Osteocyte (in vitro differentiated cells): ENCODE measurements at regions not wholly inside any gene's neighbourhood (a gene's known extent, or its start where the extent isn't known, plus 50 kb on each side); places are given as distances from the start of the nearest gene placed in this dataset.

Source experiments
- DNase-seq: peaks from one replicate; pipeline ENCODE4 v3.0.0; 2021; ENCODE audit warnings: mixed read lengths; ENCODE audit not compliant: unreplicated experiment; ENCODE audit errors: extremely low spot score
- H3K27ac Mint-ChIP-seq: one replicate; pipeline ENCODE4 v1.8.0; 2021; ENCODE audit warnings: mild to moderate bottlenecking, mixed read lengths; ENCODE audit not compliant: unreplicated experiment
- H3K27me3 Mint-ChIP-seq: one replicate; pipeline ENCODE4 v1.8.0; 2021; ENCODE audit warnings: mixed read lengths; ENCODE audit not compliant: unreplicated experiment
- H3K36me3 Mint-ChIP-seq: one replicate; pipeline ENCODE4 v1.8.0; 2021; ENCODE audit warnings: mixed read lengths; ENCODE audit not compliant: unreplicated experiment
- H3K4me1 Mint-ChIP-seq: one replicate; pipeline ENCODE4 v1.8.0; 2021; ENCODE audit warnings: mixed read lengths; ENCODE audit not compliant: unreplicated experiment
- H3K4me3 Mint-ChIP-seq: one replicate; pipeline ENCODE4 v1.8.0; 2021; ENCODE audit warnings: mild to moderate bottlenecking, moderate library complexity, mixed read lengths; ENCODE audit not compliant: unreplicated experiment
- H3K9me3 Mint-ChIP-seq: one replicate; pipeline ENCODE4 v1.8.0; 2021; ENCODE audit warnings: mixed read lengths; ENCODE audit not compliant: unreplicated experiment
- CTCF ChIP-seq: fragments of 200-600 bp; sonication (generic); IDR thresholded peaks from 2 replicates; pipeline ENCODE4 v1.5.0; 2021; ENCODE audit warnings: antibody characterized with exemption, mild to moderate bottlenecking, moderate library complexity

- peak; percentile 19 for DNase-seq
- no peak for TF ChIP-seq CTCF
- Mint-ChIP-seq H3K27me3 (no peaks in the 10 kb centered on the region), H3K4me3 (no peak overlapping the region), H3K4me1 (peaks cover 11% of the 10 kb centered on the region), H3K27ac (no peak overlapping the region), H3K9me3 (no peaks in the 10 kb centered on the region), H3K36me3 (no peaks in the 10 kb centered on the region)
Observed at GRCh38 chr5:74378464-74378863, 262.1 kb downstream of the ENC1 start.

- Mint-ChIP-seq H3K27ac (no peak overlapping the region), H3K36me3 (no peaks in the 10 kb centered on the region), H3K4me3 (no peak overlapping the region), H3K9me3 (no peaks in the 10 kb centered on the region), H3K27me3 (no peaks in the 10 kb centered on the region), H3K4me1 (no peaks in the 10 kb centered on the region)
- peak; percentile 3 for DNase-seq
- no peak for TF ChIP-seq CTCF
Observed at GRCh38 chr5:74376187-74376586, 264.3 kb downstream of the ENC1 start.

- Mint-ChIP-seq H3K4me3 (no peak overlapping the region), H3K36me3 (no peaks in the 10 kb centered on the region), H3K9me3 (no peaks in the 10 kb centered on the region), H3K27ac (no peak overlapping the region), H3K27me3 (no peaks in the 10 kb centered on the region), H3K4me1 (no peaks in the 10 kb centered on the region)
- no peak for TF ChIP-seq CTCF
- DNase-seq = no peak
Observed at GRCh38 chr5:74375271-74375670, 265.3 kb downstream of the ENC1 start.

- TF ChIP-seq CTCF = no peak
- Mint-ChIP-seq H3K4me1 (no peaks in the 10 kb centered on the region), H3K27me3 (no peaks in the 10 kb centered on the region)
Observed at GRCh38 chr5:74374656-74375055, 265.9 kb downstream of the ENC1 start.

GRCh38 chr5:74373076-74373475 lies 267.5 kb downstream of the ENC1 start:
- no peak for DNase-seq
- Mint-ChIP-seq H3K4me3 (no peak overlapping the region), H3K27me3 (no peaks in the 10 kb centered on the region), H3K4me1 (no peaks in the 10 kb centered on the region), H3K27ac (no peak overlapping the region), H3K36me3 (no peaks in the 10 kb centered on the region), H3K9me3 (no peaks in the 10 kb centered on the region)
- no peak for TF ChIP-seq CTCF

More at GRCh38 chr5:74374656-74375055, 265.9 kb downstream of the ENC1 start:
- no peaks in the 10 kb centered on the region for H3K9me3 Mint-ChIP-seq
- peak; percentile 19 for DNase-seq
- no peaks in the 10 kb centered on the region for H3K36me3 Mint-ChIP-seq
- H3K4me3 Mint-ChIP-seq = no peak overlapping the region
- no peak overlapping the region for H3K27ac Mint-ChIP-seq
